ENCODE measurements at regions not wholly inside any gene's neighbourhood (a gene's known extent, or its start where the extent isn't known, plus 50 kb on each side); places are given as distances from the start of the nearest gene placed in this dataset.
"Not testable (repeated sequence)": the region's sequence is repeated elsewhere in the genome, so short reads cannot be mapped to it uniquely, and the experiment has no call there.

GRCh38 chr18:68383979-68384378 lies 330.9 kb downstream of the TMX3 start:
- DNase-seq (ENCODE audit: low read depth in 4 of 4, low spot score in 1 of 4) = not testable (repeated sequence)

- no peak for DNase-seq (ENCODE audit: low read depth in 4 of 4, low spot score in 1 of 4)
Observed at GRCh38 chr18:68376926-68377325, 338.0 kb downstream of the TMX3 start.

DNA sequence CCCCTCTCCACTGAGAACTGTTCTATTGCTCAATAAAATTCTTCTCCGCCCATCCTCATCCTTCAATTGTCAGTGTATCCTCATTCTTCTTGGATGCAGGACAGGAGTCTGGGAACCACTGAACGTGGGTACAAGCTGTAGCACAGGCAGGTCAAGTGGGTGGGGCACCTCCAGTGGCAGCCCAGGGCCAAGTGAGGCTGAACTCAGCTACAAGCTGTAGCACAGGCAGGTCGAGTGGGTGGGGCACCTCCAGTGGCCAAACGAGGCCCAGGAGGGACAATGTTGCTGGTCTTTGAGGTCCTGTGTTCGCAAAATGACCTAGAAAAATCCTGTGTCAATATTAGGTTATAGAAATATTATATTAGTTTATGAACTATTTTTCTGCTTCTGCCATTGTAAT lies 352.0 kb downstream of the TMX3 start:
- DNase-seq (ENCODE audit: low read depth in 4 of 4, low spot score in 1 of 4) = no peak

- DNase-seq (ENCODE audit: low read depth in 4 of 4, low spot score in 1 of 4) = no peak
Observed at GRCh38 chr18:68355637-68356036, 359.3 kb downstream of the TMX3 start.

DNA sequence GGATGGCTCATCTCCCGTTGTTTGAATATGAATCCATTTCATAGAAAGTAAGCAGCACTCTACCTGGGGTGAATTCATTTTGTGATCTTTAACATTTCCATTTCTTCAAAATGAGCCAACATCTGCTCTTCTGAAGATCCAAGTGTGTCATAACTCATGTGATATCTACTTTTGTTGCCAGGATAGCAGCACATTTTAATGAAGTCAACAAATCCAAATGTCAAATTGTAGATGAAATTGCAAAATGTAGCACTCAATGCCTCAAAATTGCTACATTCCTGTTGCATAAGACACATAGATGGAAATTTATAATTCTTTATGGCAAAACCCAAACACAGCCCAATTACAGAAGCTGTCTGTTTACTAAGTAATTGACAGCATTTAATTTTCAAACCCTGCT lies 360.7 kb downstream of the TMX3 start:
- no peak for DNase-seq (ENCODE audit: low read depth in 4 of 4, low spot score in 1 of 4)

DNA sequence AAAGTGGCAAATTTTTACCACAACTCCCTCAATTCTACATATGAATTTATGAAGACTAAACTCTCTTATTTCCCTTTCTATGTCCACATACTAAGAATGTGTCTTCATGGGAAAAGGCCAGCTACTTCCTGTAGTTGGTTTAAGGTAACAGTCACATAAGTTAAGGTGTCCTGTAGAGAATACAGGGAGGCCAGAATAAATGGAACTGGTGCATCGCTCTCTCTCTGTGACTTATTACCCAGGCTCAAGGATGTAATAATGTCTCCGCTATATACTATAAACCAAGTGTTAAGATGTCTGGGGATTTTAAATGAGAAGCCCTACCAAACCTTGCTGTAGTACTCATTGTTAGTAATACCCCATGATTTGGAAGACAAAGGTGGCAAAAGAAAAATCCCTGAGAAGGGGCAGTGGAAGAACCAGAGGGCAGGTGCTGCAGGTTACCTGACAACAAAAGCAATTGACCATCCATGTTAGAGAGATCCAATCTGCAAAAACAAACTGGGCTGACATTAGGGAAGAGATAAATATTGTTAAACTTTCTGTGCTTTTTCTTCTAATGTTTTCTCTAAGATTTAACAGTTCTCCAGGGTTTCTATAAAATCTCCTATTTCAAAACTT lies 372.8 kb downstream of the TMX3 start:
- DNase-seq (ENCODE audit: low read depth in 4 of 4, low spot score in 1 of 4) = no peak

- DNase-seq (ENCODE audit: low read depth in 4 of 4, low spot score in 1 of 4) = no peak
Observed at GRCh38 chr18:68340606-68341005, 374.3 kb downstream of the TMX3 start.

DNA sequence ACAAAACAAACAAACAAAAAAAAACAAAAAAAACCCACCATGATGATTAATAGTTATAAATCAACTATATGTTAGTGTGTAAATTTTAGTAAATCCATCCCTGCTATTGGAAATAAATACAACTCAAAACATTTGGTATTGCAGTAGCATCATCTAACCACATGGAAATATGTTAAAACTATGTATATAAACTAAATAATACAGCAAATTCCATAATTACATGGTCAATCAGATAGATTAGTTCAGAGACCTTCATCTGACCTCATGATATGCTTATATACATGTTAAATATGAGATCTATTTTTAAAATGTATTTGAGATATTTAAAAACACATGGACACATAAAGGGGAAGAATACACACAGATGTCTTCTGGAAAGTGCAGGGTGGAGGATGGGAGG lies 384.2 kb downstream of the TMX3 start:
- no peak for DNase-seq (ENCODE audit: low read depth in 4 of 4, low spot score in 1 of 4)

- DNase-seq (ENCODE audit: low read depth in 4 of 4, low spot score in 1 of 4) = no peak
Observed at GRCh38 chr18:68323921-68324320, 391.0 kb downstream of the TMX3 start.

DNA sequence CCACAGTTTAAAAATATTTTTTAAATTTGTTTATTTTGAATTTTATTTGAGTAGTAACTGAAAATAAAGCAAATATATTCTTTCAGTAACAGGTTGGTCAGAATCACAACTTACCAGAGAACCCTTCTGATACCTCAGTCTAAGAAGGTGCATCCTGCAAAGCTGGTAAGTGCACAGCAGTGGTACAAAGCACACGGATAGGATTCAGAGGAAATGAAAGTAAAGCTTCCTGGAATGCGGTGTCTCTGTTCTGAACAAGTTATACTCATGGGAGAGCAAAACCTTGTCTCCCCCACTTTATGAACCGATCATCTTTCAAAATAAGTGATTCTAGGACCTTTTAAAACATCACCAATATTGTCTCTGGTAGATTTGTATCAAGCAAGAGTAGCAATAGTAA lies 398.3 kb downstream of the TMX3 start:
- DNase-seq (ENCODE audit: low read depth in 4 of 4, low spot score in 1 of 4) = no peak

DNA sequence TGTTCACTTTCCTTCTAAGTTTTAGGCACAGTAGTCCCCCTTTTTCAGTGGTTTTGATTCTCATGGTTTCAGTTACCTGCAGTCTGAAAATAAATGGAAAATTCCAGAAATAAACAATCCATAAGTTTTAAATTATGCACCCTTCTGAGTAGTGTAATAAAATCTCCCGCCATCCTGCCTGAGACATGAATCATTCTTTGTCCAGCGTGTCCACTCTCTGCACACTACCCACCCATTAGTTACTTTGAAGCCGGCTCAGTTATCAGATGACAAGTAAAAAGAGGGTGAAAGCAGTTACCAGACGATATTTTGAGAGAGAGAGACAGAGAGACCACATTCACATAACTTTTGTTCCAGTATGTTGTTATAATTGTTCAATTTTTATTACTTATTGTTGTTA lies 400.5 kb downstream of the TMX3 start:
- DNase-seq (ENCODE audit: low read depth in 4 of 4, low spot score in 1 of 4) = no peak

DNA sequence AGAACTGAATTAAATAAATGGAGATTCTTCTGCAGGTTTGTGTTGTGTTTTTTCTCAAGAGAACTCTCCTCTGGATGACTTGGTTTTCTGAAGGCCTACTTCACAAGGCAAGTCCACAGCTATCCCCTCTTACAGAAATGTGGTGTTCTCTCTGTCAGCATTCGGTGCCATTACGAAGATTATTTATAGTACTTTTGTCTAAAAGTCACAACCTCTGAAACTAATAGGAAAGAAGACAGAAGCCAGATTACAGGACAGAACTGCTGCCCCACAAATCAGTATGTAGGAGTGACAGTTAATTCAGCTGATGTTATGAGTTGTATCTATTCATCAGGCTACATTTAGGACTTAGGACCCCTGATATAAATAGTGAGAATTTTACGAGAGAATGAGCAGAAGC lies 413.5 kb downstream of the TMX3 start:
- no peak for DNase-seq (ENCODE audit: low read depth in 4 of 4, low spot score in 1 of 4)

DNA sequence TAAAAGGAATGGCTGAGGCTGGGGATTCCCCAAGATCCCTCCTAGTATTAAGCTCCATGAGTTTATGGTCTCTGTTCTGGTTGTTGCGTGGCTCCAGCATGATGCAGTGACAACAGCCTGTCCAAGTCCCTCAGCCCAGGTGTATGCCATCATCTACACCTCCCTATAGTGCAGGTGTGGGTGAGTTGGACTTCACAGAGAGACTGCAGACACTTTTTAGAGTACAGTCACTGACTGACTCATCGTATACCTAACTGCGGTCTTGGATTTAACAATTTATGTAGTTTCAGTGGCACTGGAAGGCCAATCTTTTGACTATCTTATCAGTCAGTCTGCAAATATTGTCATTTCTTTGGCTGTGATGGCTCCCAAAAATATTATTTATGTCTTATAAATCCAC lies 415.0 kb downstream of the TMX3 start:
- DNase-seq (ENCODE audit: low read depth in 4 of 4, low spot score in 1 of 4) = no peak

DNA sequence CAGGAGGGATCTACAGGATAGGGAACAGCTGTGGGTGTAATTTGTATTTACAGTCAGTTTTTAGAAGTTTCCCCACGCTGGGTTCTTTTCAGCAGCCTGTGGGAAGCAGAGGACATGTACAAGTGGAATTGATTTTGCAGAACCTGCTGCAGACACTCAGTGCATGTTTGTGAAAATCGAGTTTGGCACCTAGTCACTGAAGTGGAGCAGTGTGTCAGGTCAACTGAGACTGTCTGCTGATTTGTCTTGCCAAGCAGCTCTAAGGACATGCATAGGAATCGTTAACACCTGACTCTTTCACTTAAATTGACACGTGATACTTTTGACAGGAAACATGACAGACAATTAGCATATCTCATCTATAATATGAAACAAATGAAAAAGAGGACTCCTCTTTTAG lies 416.6 kb downstream of the TMX3 start:
- DNase-seq (ENCODE audit: low read depth in 4 of 4, low spot score in 1 of 4) = no peak

DNA sequence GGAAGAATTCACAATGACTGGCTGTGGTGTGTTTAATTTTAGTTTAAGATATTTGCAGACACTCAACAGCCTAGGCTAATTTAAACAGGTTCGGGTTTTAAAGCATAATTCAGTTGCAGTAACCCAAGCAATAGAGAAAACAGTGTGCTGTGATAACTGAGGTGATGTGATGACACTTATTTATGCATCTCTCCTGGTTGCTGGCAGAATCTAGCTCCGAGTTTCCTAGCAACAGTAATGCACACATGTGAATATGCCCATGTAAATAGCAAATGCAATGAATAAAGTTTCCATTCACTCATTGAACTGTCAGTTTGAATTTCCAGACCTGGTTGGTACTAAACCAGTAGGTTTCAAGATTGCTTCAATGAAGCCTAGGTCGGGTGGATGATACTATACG lies 426.5 kb downstream of the TMX3 start:
- DNase-seq (ENCODE audit: low read depth in 4 of 4, low spot score in 1 of 4) = no peak

- no peak for DNase-seq (ENCODE audit: low read depth in 4 of 4, low spot score in 1 of 4)
Observed at GRCh38 chr18:68284236-68284780, 430.6 kb downstream of the TMX3 start.

DNA sequence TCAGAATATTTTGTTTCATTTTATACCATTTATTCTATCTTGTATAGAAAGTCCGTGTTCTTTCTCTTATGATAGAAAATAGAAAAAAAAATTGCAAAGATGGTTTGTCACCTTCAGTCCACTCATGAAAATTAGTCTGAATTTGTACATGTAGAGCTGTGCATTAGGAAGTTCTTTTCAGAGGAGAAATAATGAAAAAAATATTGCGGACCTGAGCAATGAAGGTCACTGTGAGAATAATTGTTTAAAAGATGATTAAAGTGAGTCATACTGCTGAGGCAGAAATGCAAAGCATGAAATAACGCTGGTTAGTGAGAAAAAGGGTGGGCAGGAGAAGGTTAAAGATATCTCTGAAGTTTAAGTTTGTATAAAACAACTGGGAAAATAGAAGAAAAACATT lies 431.1 kb downstream of the TMX3 start:
- DNase-seq (ENCODE audit: low read depth in 4 of 4, low spot score in 1 of 4) = no peak

- DNase-seq (ENCODE audit: low read depth in 4 of 4, low spot score in 1 of 4) = no peak
Observed at GRCh38 chr18:68282232-68282631, 432.7 kb downstream of the TMX3 start.

DNA sequence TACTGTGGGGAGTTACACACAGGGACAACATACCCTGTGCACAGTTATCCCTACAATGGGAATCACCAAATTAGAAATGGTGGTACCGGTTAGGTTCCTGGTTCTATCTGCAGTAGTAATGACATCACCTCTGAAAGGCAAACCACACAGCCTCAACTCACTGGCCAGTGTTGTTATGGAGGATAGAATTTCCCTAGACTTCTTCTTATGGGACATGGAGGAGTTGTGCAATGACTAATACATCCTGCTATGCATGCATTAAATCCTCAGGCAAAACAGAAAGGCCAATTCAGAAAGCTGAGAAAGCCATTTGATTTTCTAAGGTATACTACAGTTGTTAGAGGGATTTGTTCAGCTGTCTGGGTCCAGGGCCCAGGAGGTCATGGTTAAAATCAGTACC lies 439.3 kb downstream of the TMX3 start:
- no peak for DNase-seq (ENCODE audit: low read depth in 4 of 4, low spot score in 1 of 4)

GRCh38 chr18:68270017-68270416 lies 444.9 kb downstream of the TMX3 start:
- DNase-seq (ENCODE audit: low read depth in 4 of 4, low spot score in 1 of 4) = no peak

GRCh38 chr18:68267583-68267982 lies 447.3 kb downstream of the TMX3 start:
- DNase-seq (ENCODE audit: low read depth in 4 of 4, low spot score in 1 of 4) = no peak

- DNase-seq (ENCODE audit: low read depth in 4 of 4, low spot score in 1 of 4) = no peak
Observed at GRCh38 chr18:68263481-68263880, 451.4 kb downstream of the TMX3 start.

- DNase-seq (ENCODE audit: low read depth in 4 of 4, low spot score in 1 of 4) = no peak
Observed at GRCh38 chr18:68262690-68263294, 452.1 kb downstream of the TMX3 start.
